Right renal pelvis (tissue), 4 donors: ENCODE measurements at regions not wholly inside any gene's neighbourhood (a gene's known extent, or its start where the extent isn't known, plus 50 kb on each side); places are given as distances from the start of the nearest gene placed in this dataset.
"Not testable (repeated sequence)": the region's sequence is repeated elsewhere in the genome, so short reads cannot be mapped to it uniquely, and the experiment has no call there.

Source experiments
- DNase-seq, 4 donors: peaks; one replicate each; pipeline ENCODE4 v3.0.0-alpha.2; 2013; ENCODE audit warnings: low read depth in 4 of 4, low spot score in 3 of 4, missing footprints in 1 of 4

DNA sequence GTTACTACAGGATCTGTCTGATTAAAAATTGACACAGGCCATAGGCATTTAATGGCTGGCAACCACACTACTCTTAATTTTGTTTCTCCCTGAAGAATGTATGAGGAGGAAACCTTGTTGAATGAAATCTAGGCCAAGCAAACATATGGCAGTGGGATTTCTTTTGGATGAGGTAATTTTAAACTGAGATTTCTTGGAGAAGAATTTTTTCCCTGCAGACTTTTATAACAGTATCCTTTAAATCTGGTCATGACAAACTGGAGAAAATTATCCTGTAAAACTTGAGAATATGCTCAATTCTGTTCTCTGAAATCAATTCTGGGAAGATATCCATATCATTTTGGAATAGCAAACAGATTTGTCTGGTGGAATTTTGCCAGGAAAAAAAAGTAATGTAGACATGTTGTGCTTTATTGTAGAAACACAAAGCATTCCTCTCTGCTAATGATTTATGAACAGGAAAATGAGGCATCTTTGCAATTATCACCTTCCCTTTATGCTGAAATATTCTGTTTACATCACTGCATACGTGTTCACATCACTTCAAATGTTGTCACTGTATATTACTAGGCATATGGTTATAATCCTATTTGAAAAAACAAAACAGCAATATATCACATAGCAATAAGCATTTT, 108.3 kb upstream of the ARSJ start:
- DNase-seq: no peak

DNA sequence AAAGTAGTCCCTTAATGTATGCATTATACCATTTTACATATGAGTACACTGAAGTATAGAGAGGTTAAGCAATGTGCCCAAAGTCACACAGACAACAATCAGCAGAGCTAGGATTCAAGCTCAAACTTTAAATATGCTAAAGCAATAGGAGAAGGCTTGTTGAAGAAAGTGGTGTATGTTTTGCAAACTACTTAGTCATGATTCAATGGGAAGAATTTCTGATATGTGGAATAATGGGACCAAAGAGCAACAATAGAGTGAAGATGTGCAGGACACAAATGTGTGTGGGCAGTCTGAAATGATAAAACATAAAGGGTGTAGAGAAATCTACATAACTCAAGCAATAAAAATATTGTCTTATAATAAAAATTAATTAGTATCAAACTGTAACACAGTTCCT, 109.0 kb upstream of the ARSJ start:
- no peak for DNase-seq

DNA sequence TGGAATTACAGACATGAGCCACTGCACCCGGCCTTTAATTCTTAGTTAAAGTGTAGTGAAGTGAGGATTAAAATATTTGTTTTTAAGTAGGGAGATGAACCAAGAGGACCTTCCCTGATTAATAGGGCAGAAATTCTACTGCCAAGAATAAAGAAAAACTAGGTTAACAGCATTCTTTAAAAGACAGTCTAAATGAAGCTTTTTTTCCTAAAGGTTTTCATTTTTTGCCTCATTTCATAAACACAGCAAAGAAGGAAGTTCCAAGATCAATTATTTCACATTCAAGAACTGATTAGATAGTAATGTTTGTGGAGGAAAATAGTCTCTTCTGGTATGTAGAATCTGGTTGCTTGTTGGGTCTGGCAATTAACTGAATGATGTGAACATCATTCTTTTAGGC, 112.1 kb upstream of the ARSJ start:
- no peak for DNase-seq

DNA sequence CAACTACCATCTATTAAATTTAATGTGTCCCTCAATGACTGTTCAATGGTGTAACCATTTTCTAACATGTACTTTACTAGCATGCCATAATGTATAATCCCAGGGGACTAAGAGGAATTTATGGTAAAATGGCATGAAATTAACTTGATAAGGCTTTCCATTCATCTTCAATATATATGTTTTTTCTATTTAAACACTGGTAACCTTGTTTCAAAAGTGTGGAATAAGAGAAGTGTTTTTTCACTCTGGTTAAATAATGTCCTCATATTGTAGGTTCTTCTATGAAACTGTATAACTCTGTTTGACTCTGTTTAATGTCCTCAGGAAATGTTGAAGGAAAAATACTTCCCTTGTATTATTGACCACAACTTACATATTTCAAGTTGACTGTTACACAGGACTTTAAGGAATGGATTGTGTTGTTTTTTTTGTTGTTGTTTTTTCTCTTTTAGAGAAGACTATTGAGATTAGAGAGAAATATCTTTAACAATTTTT, 113.8 kb upstream of the ARSJ start:
- no peak for DNase-seq

DNA sequence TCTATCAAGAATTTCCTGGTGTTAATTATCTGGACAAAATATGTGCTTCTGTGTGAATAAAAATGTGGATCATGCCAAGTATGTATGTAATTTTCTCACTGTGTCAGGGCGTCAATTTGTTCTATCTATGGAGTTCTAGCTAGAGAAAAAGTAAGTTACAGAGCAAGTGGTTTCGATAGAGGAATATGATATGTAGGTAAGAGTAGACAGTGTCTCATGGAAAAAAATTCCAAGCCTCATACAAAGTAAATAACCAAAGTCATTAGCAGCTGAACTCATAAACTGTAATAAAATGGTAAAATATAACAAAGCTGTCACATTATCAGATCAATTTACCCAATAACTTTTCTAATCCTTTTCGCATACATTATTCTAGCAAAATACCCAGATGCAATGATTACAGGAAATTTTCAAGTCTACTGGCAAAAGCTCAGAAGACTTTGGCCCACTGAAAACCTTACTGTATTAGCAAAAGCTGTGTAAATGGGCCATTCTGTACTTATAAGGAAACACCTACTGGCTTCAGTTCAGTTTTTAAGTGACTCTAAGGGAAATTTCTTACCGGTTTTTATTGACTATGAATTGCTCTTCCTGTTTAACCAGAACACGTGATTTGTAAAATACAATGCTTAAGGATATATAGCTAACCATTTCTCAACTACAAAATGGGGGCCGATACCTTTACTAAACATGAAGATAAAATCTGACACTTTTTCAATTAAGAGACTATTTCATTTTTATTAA, 121.0 kb upstream of the ARSJ start:
- no peak for DNase-seq

DNA sequence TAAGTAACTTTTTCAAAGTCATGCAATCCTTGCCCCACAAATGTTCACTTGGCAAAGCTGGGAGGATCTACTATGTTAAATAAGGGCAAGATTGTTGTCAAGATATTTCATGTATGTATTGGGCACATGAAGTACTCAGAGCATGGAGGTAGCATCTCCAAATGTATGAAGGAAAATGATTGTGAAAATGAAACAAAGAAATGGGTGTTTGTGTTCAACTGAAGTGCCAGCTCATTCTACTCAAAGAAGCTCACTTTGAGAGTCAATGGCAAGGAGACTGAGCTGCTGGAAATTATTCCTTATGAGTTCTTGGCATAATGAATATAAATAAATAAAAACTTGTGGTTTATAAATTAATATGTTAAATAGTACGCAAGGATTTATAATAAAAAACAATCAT, 124.5 kb upstream of the ARSJ start:
- no peak for DNase-seq

DNA sequence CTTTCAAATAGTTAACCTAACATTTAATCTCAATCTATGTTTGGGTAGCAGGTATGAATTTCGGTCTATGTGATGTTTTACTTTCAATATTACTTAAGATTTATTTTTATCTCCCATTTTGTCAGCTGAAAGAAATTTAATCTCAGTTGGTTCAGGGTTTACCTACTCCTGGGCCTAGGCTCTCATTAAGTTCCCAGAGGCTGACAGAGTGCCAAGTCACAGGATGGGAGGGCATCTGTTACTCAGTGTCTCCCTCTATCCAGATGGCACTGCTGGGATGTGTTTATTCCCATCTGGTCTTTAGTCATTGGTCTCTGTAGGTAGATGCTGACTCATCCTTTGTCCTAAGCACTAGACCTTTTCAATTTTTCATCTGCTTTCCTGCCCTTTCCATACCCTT, 129.4 kb upstream of the ARSJ start:
- no peak for DNase-seq

DNA sequence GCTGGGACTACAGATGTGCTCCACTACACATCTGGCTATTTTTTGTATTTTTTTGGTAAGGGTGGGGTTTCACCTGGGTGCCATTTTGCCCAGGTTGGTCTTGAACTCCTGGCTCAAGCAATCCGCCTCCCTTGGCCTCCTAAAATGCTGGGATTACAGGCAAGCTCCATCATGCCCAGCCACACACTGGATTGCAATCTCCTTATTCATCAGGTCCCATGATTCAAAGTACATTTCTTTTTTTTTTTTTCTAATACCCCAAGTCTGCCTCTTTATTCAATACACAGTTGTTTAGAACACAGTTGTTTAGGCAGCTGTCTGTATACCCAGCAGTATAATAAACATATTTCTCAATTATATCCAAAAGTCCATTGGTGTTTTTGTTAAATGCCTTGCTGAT, 130.3 kb upstream of the ARSJ start:
- DNase-seq: no peak

DNA sequence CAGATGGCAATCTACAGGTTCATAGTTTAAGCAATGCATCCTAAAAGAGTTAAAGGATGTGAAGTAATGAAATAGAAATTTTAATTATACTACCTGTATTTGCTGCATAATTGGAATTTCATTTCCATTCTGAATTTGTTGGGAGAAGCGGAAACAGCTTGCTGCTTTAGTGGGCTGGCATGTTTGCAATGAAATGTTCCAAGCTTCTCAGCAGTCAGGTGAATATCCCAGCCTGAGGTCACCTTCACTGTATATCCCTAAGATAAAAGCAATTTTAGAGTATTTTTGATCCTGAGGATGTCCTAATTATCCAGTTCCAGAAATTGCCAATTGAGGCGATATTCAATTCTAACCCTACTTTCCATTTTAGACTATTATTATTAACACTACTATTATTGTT, 136.1 kb upstream of the ARSJ start:
- no peak for DNase-seq

DNA sequence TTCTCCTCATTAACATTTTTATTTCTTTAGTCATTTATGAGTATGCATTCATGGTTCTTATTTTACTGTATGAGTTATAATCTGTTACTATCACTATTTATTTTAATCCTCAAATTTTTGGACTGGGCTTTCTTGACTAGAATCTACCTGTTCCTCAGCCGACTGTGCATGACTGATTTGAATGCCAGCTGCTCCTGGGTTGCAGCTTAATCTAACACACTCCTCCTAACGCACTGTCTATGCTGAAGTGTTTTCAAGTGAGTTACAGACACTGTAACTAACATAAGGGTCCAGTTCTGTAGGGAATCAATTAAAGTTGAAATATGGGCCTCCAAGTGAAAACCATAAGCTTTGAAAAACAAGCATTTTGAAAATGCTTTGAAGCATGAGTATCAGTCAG, 137.4 kb upstream of the ARSJ start:
- no peak for DNase-seq

DNA sequence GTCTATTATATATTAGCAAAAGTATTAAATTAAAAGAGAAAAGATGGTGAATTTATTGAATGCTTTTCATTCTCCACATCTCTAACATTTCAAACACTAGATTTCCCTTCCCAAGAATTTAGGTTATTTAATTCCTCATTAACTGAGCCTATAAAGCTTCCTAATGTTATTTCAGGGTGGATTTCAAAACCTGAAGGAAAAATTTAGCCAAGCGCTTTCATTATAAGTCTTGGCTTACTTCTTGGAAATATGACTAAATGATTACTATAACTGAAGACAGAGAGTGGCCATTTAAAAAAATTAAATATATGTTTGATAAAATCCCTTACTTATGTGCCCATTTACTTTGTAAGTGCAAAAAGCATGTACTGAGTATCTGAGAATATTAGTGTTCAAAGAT, 141.8 kb upstream of the ARSJ start:
- DNase-seq: no peak

DNA sequence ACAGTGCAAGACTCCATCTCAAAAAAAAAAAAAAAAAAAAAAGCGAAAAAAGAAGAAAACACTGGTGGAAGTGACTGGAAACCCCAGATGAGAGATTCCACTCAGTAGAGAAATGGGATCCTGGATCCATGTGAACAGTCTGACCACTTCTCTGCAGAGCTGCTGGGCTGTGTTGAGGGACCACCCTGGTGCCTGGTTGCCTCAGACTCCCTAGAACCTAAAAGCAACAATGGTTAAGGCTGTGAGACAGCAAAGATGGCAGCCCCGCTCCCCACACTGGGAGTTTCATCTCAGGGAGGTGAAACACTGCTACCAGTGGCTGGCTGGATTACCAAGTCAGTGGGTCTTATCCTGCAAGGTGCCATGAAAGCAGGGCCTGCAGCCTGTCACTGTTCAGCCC, 152.8 kb upstream of the ARSJ start:
- DNase-seq: no peak

DNA sequence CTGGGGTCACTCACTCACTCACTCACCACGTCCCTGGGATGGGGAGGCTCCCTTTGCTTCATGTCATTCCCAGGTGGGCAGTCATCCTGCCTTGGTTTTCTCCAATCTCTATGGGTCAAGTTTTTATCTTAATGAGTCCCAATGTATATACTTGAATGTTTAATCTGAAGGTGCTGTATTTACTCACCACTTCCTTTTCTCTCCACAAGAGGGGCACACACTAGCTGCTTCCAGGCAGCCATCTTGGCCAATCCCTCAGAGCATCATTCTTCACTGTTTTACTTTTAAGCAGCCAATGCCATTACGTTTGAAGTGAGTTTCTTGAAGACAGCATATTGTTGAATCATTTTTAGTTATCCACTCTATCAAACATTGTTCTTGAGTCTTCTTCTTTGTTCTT, 153.4 kb upstream of the ARSJ start:
- no peak for DNase-seq

DNA sequence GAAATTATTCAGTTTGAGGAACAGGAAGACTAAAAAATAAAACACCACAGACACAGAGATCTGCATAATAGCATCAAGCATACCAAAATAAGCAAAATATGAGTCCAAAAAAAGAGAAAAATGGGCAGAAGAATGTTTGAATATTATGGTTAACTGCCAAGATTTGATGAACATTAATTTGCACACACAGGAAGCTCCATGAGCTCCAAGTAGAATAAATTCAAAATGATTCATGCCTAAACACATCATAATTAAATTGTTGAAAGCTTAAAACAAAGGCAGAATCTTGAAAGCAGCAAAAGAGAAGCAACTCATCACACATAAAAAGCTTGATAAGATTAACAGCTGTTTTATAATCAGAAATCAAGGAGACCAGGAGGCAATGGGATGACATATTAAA, 156.6 kb upstream of the ARSJ start:
- DNase-seq: no peak

DNA sequence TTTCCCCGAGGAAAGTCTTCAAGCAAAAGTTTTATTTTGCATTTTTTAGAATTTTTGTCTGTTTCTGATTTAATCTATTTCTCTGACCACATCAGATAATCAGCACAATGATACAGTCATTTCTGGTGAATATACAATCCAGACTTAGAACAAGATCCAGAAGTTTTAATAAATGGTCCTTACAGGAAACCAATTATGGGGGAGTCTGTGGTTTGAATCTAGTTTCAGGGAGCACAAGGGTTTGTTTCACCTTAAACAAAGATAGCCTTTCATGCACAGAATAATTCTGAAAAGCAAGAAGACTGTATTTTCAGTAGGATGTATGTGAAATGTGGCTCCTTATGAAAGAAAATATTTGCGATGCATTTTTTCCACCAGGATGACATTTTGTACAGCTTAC, 158.5 kb upstream of the ARSJ start:
- DNase-seq: no peak

DNA sequence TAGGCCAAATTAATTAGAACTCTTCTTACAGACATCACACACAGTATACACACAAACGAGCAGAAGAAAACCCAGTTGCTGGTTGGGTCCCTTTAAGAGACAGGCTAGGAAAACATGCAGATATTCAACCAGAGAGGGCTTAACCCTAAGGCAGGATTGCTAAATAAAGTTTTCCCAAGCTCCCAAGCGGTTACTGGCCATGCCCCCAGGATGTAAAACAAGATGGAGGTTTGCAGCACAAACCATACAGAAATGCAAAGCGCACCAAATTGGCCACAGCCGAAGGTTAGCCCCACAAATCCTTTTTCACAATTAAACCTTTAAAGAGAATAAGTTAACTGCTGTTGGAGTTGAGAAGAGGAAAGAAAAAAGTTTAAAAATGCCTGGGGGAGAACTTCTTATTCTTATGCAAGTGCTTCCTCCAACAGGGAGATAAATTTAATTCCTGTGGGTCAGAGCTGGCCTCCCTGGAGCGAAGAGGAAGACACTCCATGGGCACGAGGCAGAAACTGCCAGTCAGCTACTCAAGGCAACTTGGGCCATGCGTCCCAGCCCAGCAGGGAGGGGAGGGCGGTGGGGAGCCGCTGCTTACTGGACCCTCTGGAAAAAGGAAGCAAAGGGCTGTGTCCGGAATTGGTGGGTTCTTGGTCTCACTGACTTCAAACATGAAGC, 167.6 kb upstream of the ARSJ start:
- no peak for DNase-seq

DNA sequence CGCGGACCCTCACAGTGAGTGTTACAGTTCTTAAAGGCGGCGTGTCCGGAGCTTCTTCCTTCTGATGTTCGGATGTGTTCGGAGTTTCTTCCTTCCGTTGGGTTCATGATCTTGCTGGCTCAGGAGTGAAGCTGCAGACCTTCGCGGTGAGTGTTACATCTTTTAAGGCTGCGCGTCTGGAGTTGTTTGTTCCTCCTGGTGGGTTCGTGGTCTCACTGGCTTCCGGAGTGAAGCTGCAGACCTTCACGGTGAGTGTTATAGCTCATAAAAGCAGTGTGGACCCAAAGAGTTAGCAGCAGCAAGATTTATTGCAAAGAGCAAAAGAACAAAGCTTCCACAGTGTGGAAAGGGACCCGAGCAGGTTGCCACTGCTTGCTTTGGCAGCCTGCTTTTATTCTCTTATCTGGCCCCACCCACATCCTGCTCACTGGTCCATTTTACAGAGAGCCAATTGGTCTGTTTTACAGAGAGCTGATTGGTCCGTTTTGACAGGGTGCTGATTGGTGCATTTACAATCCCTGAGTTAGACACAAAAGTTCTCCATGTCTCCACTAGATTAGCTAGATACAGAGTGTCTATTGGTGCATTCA, 168.3 kb upstream of the ARSJ start:
- not testable (repeated sequence) for DNase-seq

DNA sequence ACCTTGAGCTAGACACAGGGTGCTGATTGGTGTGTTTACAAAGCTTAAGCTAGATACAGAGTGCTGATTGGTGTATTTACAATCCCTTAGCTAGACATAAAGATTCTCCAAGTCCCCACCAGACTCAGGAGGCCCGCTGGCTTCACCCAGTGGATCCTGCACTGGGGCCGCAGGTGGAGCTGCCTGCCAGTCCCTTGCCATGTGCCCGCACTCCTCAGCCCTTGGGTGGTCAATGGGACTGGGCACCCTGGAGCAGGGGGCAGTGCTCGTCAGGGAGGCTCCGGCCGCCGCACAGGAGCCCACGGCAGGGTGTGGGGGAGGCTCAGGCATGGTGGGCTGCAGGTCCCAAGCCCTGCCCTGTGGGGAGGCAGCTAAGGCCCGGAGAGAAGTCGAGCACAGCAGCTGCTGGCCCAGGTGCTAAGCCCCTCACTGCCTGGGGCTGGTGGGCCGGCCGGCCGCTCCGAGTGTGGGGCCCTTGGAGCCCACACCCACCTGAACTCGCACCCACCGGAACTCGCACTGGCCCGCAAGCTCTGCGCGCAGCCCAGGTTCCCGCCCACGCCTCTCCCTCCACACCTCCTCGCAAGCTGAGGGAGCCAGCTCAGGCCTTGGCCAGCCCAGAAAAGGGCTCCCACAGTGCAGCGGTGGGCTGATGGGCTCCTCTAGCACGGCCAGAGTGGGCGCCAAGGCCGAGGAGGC, 169.1 kb upstream of the ARSJ start:
- not testable (repeated sequence) for DNase-seq

DNA sequence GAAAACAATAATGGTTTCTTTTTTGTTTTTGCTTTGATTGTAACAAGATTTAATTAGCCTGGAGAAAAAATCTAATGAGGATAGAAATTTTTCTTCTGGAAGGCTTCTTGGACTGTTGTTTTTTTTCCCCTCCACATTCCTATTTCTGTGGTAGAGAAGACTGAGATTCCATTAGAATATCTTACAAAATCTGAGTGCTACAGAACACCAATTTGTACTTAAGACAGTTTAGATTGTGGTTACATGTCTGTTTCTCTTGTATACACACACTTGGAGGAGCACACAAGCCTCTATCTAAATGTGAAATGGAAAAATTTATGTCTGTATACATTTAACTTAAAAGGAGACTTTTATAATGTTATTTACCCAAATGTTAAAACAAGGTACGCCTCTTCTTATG, 176.9 kb upstream of the ARSJ start:
- no peak for DNase-seq

DNA sequence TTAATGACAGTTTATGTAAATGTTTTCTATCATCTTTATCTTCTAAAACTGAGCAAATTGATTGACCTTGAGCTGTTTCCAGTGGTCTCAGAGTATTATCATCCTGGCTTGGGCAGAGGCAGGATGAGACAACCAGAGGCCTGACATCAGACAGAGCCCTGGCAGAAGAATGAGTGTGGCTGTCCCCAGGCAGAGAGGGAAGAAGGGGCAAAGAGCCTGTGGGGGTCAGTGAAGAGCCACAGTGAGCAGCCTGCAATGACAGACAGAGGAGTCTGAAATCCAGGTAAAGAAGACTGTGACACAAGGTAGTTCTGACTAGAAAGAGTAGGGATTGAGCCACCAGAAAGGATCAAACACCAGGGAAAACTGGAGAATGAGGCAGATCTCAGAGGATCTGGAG, 182.4 kb upstream of the ARSJ start:
- no peak for DNase-seq

DNA sequence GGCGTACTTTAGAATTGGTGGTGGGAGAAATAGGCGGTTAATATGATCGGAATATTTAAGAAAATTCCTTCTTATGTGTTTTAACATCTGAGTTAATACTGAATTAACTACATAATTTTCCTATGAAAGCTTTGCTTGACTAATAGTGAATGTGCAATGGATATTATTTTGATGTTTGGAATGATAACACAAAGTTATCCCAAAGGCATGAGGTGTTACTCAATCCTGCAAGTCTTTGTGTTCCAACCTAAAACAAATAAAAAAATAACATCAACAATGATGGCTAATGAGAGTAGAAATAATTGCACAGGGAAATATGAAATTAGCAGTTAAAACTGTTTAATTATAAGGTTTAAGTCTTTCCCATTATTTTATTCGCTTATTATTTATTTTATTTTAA, 183.6 kb upstream of the ARSJ start:
- DNase-seq: no peak
